Lower leg skin (tissue), 3 donors: ENCODE measurements at regions not wholly inside any gene's neighbourhood (a gene's known extent, or its start where the extent isn't known, plus 50 kb on each side); places are given as distances from the start of the nearest gene placed in this dataset.
"Not testable (repeated sequence)": the region's sequence is repeated elsewhere in the genome, so short reads cannot be mapped to it uniquely, and the experiment has no call there.

Experiments used
- CTCF ChIP-seq, 3 donors: fragments of 450-650 bp; IDR thresholded peaks; one replicate each; pipeline ENCODE4 v1.5.1; 2016; ENCODE audit warnings: antibody characterized with exemption in 3 of 3, mild to moderate bottlenecking in 3 of 3, moderate library complexity in 2 of 3
- POLR2A ChIP-seq, 2 donors: fragments of 450-650 bp; IDR thresholded peaks; one replicate each; pipeline ENCODE4 v1.6.1; 2016 to 2017; ENCODE audit warnings: antibody characterized with exemption in 2 of 2, mild to moderate bottlenecking in 1 of 2, moderate library complexity in 1 of 2

GRCh38 chr15:77879466-77879865 lies 198.0 kb downstream of the TBC1D2B start:
- not testable (repeated sequence) for TF ChIP-seq CTCF, POLR2A (IDR thresholded peaks at IDR 0.05)
